A673 (cell line): ENCODE measurements at regions not wholly inside any gene's neighbourhood (a gene's known extent, or its start where the extent isn't known, plus 50 kb on each side); places are given as distances from the start of the nearest gene placed in this dataset.

Source experiments
- BruUV-seq: library from RNA; stranded (reverse); fragments of 400-500 nt; replicated peaks from 2 replicates; lab custom pipeline; 2021; lab: Mats Ljungman, UMichigan
- CTCF ChIA-PET: fragments of 300-600 bp; sonication (Branson Sonifier 250); formaldehyde crosslinking; loops from one replicate; lab custom pipeline; 2022; ENCODE audit warnings: antibody characterized with exemption; lab: Charles Lee
- POLR2A ChIA-PET: fragments of 300-600 bp; sonication (Branson Sonifier 250); formaldehyde crosslinking; loops from one replicate; lab custom pipeline; 2022; ENCODE audit warnings: antibody characterized with exemption; ENCODE audit not compliant: low non-redundant PET; lab: Charles Lee
- DNase-seq: peaks from one replicate; pipeline ENCODE4 v3.0.0-alpha.2; 2015; ENCODE audit warnings: low spot score
- H3K27ac ChIP-seq: fragments of 200-600 bp; sonication (generic); 2 replicates; pipeline ENCODE4 v1.5.1; 2016; ENCODE audit warnings: mixed run types, low read depth, mild to moderate bottlenecking, mixed read lengths, antibody characterized with exemption, low read length; ENCODE audit not compliant: poor library complexity, severe bottlenecking
- H3K27me3 ChIP-seq: fragments of 200-600 bp; sonication (generic); replicated peaks from 2 replicates; pipeline ENCODE4 v1.6.1; 2017; ENCODE audit warnings: mixed run types, low read depth, mild to moderate bottlenecking, mixed read lengths, antibody characterized with exemption, low read length; ENCODE audit not compliant: insufficient read depth, poor library complexity
- H3K36me3 ChIP-seq: fragments of 200-600 bp; sonication (generic); 2 replicates; pipeline ENCODE4 v1.6.1; 2016; ENCODE audit warnings: mixed run types, mild to moderate bottlenecking, mixed read lengths, antibody characterized with exemption, low read length; ENCODE audit not compliant: insufficient read depth, poor library complexity, severe bottlenecking
- H3K4me1 ChIP-seq: fragments of 200-600 bp; sonication (generic); 2 replicates; pipeline ENCODE4 v1.6.1; 2017; ENCODE audit warnings: mixed run types, mild to moderate bottlenecking, mixed read lengths, antibody characterized with exemption, low read length; ENCODE audit not compliant: insufficient read depth, poor library complexity, severe bottlenecking
- H3K4me3 ChIP-seq: fragments of 200-600 bp; sonication (generic); 2 replicates; pipeline ENCODE4 v1.5.1; 2016; ENCODE audit warnings: low read depth, mixed run types, mild to moderate bottlenecking, mixed read lengths, low read length; ENCODE audit not compliant: poor library complexity, severe bottlenecking
- H3K9me3 ChIP-seq: fragments of 200-600 bp; sonication (generic); 2 replicates; pipeline ENCODE4 v1.6.1; 2016; ENCODE audit warnings: mixed run types, low read depth, mild to moderate bottlenecking, mixed read lengths, antibody characterized with exemption, low read length; ENCODE audit not compliant: poor library complexity, severe bottlenecking
- CTCF ChIP-seq: fragments of 300-800, 200-600 bp; sonication (generic); conservative IDR thresholded peaks from 2 replicates; pipeline ENCODE4 v1.5.1; 2017; ENCODE audit warnings: low read depth, mild to moderate bottlenecking, antibody characterized with exemption, low read length, moderate library complexity, mixed read lengths
- EZH2 ChIP-seq: fragments of 200-600 bp; sonication (generic); IDR thresholded peaks from 2 replicates; pipeline ENCODE4 v1.6.1; 2017; ENCODE audit warnings: borderline replicate concordance, low read depth, mild to moderate bottlenecking, mixed read lengths, antibody characterized with exemption, low read length; ENCODE audit not compliant: poor library complexity, severe bottlenecking
- intact Hi-C: fragments of 100-400 bp; cut with micrococcal nuclease; formaldehyde crosslinking; loops from one replicate; pipeline ENCODE4 v1.10.0; 2022; ENCODE audit not compliant: unreplicated experiment

GRCh38 chr9:80926611-80927010 lies 762.7 kb downstream of the TLE1 start:
- Histone ChIP-seq H3K4me3 (no peak overlapping the region), H3K36me3 (no peaks in the 10 kb centered on the region), H3K27me3 (no peaks in the 10 kb centered on the region), H3K9me3 (no peaks in the 10 kb centered on the region), H3K27ac (no peak overlapping the region), H3K4me1 (no peaks in the 10 kb centered on the region)
- CTCF ChIA-PET: no interaction called here
- intact Hi-C loops: loop anchor here (1.0 kb wide), 1 partner anchor 35 kb away; no protein-coding TSS in a partner anchor
- POLR2A ChIA-PET: no interaction called here
- no peak for DNase-seq
- BruUV-seq: no TSS peak
- no peak for TF ChIP-seq EZH2
- TF ChIP-seq CTCF: no peak

- CTCF ChIA-PET: no interaction called here
- H3K9me3 ChIP-seq: no peaks in the 10 kb centered on the region
- intact Hi-C loops: no loop called here
- POLR2A ChIA-PET: no interaction called here
- H3K27me3 ChIP-seq: no peaks in the 10 kb centered on the region
- BruUV-seq: no TSS peak
- no peak overlapping the region for H3K27ac ChIP-seq
- TF ChIP-seq CTCF: no peak
- TF ChIP-seq EZH2: no peak
- H3K36me3 ChIP-seq: no peaks in the 10 kb centered on the region
- DNase-seq: no peak
- H3K4me3 ChIP-seq: no peak overlapping the region
- no peaks in the 10 kb centered on the region for H3K4me1 ChIP-seq
These were observed 766.8 kb downstream of the TLE1 start for GRCh38 chr9:80922544-80922943.

DNA sequence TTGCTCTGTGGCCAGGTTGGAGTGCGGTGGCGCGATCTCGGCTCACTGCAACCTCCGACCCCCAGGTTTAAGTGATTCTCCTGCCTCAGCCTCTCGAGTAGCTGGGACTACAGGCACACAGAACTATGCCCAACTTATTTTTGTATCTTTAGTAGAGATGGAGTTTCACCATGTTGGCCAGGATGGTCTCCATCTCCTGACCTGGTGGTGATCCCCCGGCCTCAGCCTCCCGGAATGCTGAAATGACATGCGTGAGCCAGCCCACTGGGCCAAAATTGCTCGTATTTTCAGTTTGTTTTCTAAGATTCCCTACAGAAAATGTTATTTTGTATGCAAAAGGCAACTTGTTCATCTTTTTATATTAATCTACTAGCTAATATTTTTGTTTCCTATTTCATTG lies 782.6 kb downstream of the TLE1 start:
- DNase-seq: no peak
- Histone ChIP-seq H3K4me1 (no peaks in the 10 kb centered on the region), H3K27me3 (no peaks in the 10 kb centered on the region), H3K27ac (no peak overlapping the region), H3K4me3 (no peak overlapping the region), H3K36me3 (no peaks in the 10 kb centered on the region), H3K9me3 (no peaks in the 10 kb centered on the region)
- intact Hi-C loops: no loop called here
- no TSS peak for BruUV-seq
- TF ChIP-seq CTCF: no peak
- no peak for TF ChIP-seq EZH2
- ChIA-PET CTCF (no interaction called here), POLR2A (no interaction called here)
